Gastrocnemius medialis (tissue), 4 donors: ENCODE measurements at regions not wholly inside any gene's neighbourhood (a gene's known extent, or its start where the extent isn't known, plus 50 kb on each side); places are given as distances from the start of the nearest gene placed in this dataset.

ENCODE experiments used
- POLR2A ChIP-seq, 2 donors: fragments of 450-650 bp; IDR thresholded peaks; one replicate each; pipeline ENCODE4 v1.6.1; 2017; ENCODE audit warnings: antibody characterized with exemption in 2 of 2, mild to moderate bottlenecking in 2 of 2, moderate library complexity in 2 of 2
- TF ChIP-seq, protein P1 (sequence below), 5 experiments: fragments of 450-650 bp in 3 of 5; fragments of 200-600 bp in 2 of 5; sonication (generic) in 2 of 5; IDR thresholded peaks in 4 of 5; conservative IDR thresholded peaks in 1 of 5; 1 replicate in 4 of 5; 2 replicates in 1 of 5; pipeline ENCODE4 v1.5.1; 2016 to 2019; ENCODE audit warnings: antibody characterized with exemption in 5 of 5, mild to moderate bottlenecking in 3 of 5, moderate library complexity in 3 of 5

DNA sequence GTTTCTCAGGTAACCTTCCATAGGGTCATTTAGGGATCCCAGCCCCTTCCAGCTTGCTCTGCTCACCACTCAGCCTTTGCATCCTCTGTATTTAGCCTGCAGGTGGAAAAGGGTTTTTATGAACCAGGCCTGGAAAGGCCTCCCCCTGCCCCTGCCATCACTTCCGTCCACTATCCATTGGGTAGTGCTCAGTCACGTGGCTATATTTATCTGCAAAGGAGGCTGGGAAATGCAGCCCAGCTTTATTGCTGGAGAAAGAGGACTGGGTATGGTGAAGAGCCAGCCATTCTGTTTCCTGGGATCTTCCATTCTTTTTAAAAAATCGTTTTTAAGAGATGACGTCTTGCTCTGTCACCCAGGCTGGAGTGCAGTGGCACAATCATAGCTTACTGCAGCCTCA, 87.0 kb upstream of the MAP1LC3B2 start:
- TF ChIP-seq, protein P1, sequence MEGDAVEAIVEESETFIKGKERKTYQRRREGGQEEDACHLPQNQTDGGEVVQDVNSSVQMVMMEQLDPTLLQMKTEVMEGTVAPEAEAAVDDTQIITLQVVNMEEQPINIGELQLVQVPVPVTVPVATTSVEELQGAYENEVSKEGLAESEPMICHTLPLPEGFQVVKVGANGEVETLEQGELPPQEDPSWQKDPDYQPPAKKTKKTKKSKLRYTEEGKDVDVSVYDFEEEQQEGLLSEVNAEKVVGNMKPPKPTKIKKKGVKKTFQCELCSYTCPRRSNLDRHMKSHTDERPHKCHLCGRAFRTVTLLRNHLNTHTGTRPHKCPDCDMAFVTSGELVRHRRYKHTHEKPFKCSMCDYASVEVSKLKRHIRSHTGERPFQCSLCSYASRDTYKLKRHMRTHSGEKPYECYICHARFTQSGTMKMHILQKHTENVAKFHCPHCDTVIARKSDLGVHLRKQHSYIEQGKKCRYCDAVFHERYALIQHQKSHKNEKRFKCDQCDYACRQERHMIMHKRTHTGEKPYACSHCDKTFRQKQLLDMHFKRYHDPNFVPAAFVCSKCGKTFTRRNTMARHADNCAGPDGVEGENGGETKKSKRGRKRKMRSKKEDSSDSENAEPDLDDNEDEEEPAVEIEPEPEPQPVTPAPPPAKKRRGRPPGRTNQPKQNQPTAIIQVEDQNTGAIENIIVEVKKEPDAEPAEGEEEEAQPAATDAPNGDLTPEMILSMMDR (IDR thresholded peaks at IDR 0.05 in 4 of 5, conservative IDR thresholded peaks at IDR 0.05 in 1 of 5): no peak
- TF ChIP-seq POLR2A (IDR thresholded peaks at IDR 0.05): no peak
